K562 (cell line): ENCODE measurements at regions not wholly inside any gene's neighbourhood (a gene's known extent, or its start where the extent isn't known, plus 50 kb on each side); places are given as distances from the start of the nearest gene placed in this dataset.

Experiments
- KDM1A ChIP-seq, 2 experiments: fragments of 450-650 bp; IDR thresholded peaks; 2 replicates each; pipeline ENCODE4 v1.6.1; 2016; ENCODE audit warnings: mild to moderate bottlenecking in 2 of 2
- PATZ1 ChIP-seq: fragments of 250-450 bp; sonication (Bioruptor Pico); IDR thresholded peaks from 2 replicates; pipeline ENCODE4 v1.5.0; 2020; ENCODE audit warnings: mild to moderate bottlenecking, borderline replicate concordance
- SMAD4 ChIP-seq: fragments of 250-450 bp; sonication (Bioruptor Pico); conservative IDR thresholded peaks from 2 replicates; pipeline ENCODE4 v1.8.0; 2021; ENCODE audit warnings: inconsistent platforms, mild to moderate bottlenecking, moderate library complexity
- TBL1XR1 ChIP-seq, 2 experiments: IDR thresholded peaks; 2 replicates each; pipeline ENCODE4 v1.6.1; 2012; ENCODE audit warnings: improper control_type of control experiment in 2 of 2, low read length in 2 of 2, mild to moderate bottlenecking in 1 of 2
- ZNF24 ChIP-seq: fragments of 450-650 bp; IDR thresholded peaks from 2 replicates; pipeline ENCODE4 v1.6.1; 2016
- ZNF668 ChIP-seq: fragments of 250-450 bp; sonication (Bioruptor Pico); IDR thresholded peaks from 2 replicates; pipeline ENCODE4 v1.8.0; 2022; ENCODE audit warnings: mild to moderate bottlenecking, inconsistent platforms
- TF ChIP-seq, protein P1 (sequence below): fragments of 250-450 bp; sonication (Bioruptor Pico); IDR thresholded peaks from 2 replicates; pipeline ENCODE4 v1.8.0; 2021; ENCODE audit warnings: mild to moderate bottlenecking, moderate library complexity
- TF ChIP-seq, protein P2 (sequence below): fragments of 450-650 bp; IDR thresholded peaks from 2 replicates; pipeline ENCODE4 v1.6.1; 2016; ENCODE audit warnings: missing biosample characterization, missing genetic modification characterization
- TF ChIP-seq, protein P3 (sequence below): fragments of 150-350 bp; IDR thresholded peaks from 2 replicates; pipeline ENCODE4 v1.6.1; 2014; ENCODE audit warnings: low read depth, mild to moderate bottlenecking, low read length, borderline replicate concordance
- TF ChIP-seq, protein P4 (sequence below): fragments of 250-450 bp; sonication (Bioruptor Pico); IDR thresholded peaks from 2 replicates; pipeline ENCODE4 v1.4.0; 2020

- TF ChIP-seq, protein P1, sequence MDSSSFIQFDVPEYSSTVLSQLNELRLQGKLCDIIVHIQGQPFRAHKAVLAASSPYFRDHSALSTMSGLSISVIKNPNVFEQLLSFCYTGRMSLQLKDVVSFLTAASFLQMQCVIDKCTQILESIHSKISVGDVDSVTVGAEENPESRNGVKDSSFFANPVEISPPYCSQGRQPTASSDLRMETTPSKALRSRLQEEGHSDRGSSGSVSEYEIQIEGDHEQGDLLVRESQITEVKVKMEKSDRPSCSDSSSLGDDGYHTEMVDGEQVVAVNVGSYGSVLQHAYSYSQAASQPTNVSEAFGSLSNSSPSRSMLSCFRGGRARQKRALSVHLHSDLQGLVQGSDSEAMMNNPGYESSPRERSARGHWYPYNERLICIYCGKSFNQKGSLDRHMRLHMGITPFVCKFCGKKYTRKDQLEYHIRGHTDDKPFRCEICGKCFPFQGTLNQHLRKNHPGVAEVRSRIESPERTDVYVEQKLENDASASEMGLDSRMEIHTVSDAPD (CRISPR knock-in tag), result no peak
- TF ChIP-seq, protein P2, sequence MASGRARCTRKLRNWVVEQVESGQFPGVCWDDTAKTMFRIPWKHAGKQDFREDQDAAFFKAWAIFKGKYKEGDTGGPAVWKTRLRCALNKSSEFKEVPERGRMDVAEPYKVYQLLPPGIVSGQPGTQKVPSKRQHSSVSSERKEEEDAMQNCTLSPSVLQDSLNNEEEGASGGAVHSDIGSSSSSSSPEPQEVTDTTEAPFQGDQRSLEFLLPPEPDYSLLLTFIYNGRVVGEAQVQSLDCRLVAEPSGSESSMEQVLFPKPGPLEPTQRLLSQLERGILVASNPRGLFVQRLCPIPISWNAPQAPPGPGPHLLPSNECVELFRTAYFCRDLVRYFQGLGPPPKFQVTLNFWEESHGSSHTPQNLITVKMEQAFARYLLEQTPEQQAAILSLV (tag), result no peak
- TF ChIP-seq ZNF24, result no peak
- TF ChIP-seq, protein P3, sequence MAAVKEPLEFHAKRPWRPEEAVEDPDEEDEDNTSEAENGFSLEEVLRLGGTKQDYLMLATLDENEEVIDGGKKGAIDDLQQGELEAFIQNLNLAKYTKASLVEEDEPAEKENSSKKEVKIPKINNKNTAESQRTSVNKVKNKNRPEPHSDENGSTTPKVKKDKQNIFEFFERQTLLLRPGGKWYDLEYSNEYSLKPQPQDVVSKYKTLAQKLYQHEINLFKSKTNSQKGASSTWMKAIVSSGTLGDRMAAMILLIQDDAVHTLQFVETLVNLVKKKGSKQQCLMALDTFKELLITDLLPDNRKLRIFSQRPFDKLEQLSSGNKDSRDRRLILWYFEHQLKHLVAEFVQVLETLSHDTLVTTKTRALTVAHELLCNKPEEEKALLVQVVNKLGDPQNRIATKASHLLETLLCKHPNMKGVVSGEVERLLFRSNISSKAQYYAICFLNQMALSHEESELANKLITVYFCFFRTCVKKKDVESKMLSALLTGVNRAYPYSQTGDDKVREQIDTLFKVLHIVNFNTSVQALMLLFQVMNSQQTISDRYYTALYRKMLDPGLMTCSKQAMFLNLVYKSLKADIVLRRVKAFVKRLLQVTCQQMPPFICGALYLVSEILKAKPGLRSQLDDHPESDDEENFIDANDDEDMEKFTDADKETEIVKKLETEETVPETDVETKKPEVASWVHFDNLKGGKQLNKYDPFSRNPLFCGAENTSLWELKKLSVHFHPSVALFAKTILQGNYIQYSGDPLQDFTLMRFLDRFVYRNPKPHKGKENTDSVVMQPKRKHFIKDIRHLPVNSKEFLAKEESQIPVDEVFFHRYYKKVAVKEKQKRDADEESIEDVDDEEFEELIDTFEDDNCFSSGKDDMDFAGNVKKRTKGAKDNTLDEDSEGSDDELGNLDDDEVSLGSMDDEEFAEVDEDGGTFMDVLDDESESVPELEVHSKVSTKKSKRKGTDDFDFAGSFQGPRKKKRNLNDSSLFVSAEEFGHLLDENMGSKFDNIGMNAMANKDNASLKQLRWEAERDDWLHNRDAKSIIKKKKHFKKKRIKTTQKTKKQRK, result no peak
- no peak for TF ChIP-seq KDM1A (IDR thresholded peaks at IDR 0.05)
- no peak for TF ChIP-seq ZNF668
- TF ChIP-seq PATZ1 (CRISPR knock-in tag), result no peak
- no peak for TF ChIP-seq TBL1XR1 (IDR thresholded peaks at IDR 0.05; ENCODE audit: low read length in 2 of 2)
- TF ChIP-seq SMAD4 (CRISPR knock-in tag), result no peak
- TF ChIP-seq, protein P4, sequence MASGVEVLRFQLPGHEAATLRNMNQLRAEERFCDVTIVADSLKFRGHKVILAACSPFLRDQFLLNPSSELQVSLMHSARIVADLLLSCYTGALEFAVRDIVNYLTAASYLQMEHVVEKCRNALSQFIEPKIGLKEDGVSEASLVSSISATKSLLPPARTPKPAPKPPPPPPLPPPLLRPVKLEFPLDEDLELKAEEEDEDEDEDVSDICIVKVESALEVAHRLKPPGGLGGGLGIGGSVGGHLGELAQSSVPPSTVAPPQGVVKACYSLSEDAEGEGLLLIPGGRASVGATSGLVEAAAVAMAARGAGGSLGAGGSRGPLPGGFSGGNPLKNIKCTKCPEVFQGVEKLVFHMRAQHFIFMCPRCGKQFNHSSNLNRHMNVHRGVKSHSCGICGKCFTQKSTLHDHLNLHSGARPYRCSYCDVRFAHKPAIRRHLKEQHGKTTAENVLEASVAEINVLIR, result no peak
These were observed 96.5 kb downstream of the HMX1 start (continued) for GRCh38 chr4:8775121-8775520.
